ENCODE measurements at regions not wholly inside any gene's neighbourhood (a gene's known extent, or its start where the extent isn't known, plus 50 kb on each side); places are given as distances from the start of the nearest gene placed in this dataset.

DNA sequence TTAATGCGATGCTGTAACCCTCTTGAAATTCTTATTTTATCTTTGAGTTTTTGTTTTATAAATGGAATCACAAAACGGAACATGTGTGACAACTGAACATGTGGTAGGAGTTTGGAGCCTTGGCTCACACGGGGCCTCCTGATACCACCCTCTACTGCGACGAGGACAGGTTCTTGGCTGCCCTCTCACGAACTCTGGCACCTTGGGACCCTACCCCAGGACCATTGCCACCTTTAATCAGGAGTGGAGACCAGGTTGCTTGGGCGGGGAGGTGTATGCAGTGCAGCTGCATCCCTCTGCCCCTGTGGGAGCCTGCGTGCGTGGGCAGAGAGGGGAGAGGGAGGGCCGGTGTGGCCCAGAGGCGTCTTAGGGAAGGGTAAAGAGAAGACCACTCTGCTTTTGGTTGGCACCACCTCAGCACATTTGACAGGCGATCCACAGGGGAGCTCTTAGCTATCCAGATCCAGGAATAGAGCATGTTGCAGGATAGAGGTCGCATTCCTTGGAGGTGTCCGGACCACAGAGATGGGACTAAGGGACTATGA is 753.9 kb upstream of the PTPRD start:
- H3K9me3 ChIP-seq = no peaks in the 10 kb centered on the region
- DNase-seq (ENCODE audit: low read depth in 1 of 2, low spot score in 1 of 2) = no peak
- no peak overlapping the region for H3K4me2 ChIP-seq
- no peak overlapping the region for H3K4me3 ChIP-seq
- FAIRE-seq = no peak
- CTCF ChIA-PET = no interaction called here
- WGBS (ENCODE audit: missing lambda C conversion rate) = 10% methylated on average over 14 of the region's 14 CpGs
- no peaks in the 10 kb centered on the region for H3K4me1 ChIP-seq
- H3K27ac ChIP-seq = no peak overlapping the region
- no peak for ATAC-seq
- TF ChIP-seq KDM5A (IDR thresholded peaks at IDR 0.05) (no peak), RARB (CRISPR knock-in tag; IDR thresholded peaks at IDR 0.05) (no peak), MAFK (IDR thresholded peaks at IDR 0.05; ENCODE audit: partially characterized antibody) (no peak), NPAS2 (CRISPR knock-in tag; IDR thresholded peaks at IDR 0.05; ENCODE audit: borderline replicate concordance) (no peak)
- POLR2A ChIA-PET = no interaction called here

DNA sequence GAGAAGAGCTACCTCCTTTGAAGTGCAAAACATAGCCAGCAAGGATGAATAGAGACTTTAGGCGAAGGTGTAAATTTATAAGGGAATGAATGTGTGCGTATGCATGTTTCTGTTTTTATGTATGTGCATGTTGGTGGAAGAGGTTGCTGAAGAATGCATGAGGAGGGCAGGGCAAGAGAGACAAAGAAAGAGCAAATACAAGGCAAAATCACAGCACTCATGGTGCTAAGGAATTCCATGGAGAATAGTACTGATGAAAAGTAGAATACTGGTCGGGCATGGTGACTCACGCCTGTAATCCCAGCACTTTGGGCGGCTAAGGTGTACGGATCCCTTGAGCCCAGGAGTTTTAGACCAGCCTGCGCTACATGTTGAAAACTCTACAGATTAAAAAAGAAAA is 762.1 kb upstream of the PTPRD start:
- Histone ChIP-seq H3K4me1 (no peaks in the 10 kb centered on the region), H3K9me3 (0 out of 3 replicates have a peak, but pooled peaks cover 3% of the 10 kb centered on the region), H3K4me3 (no peak overlapping the region), H3K27ac (no peak overlapping the region), H3K4me2 (no peak overlapping the region)
- POLR2A ChIA-PET = no interaction called here
- CTCF ChIA-PET = no interaction called here
- no peak for DNase-seq (ENCODE audit: low read depth in 1 of 2, low spot score in 1 of 2)
- no peak for TF ChIP-seq HEYL (CRISPR knock-in tag; IDR thresholded peaks at IDR 0.05)
- TF ChIP-seq EHF (CRISPR knock-in tag; IDR thresholded peaks at IDR 0.05) = no peak
- no peak for TF ChIP-seq RCOR1 (IDR thresholded peaks at IDR 0.05; ENCODE audit: low read depth, low read length)
- TF ChIP-seq EHMT2 (IDR thresholded peaks at IDR 0.05; ENCODE audit: low read depth) = no peak
- TF ChIP-seq, protein P1, sequence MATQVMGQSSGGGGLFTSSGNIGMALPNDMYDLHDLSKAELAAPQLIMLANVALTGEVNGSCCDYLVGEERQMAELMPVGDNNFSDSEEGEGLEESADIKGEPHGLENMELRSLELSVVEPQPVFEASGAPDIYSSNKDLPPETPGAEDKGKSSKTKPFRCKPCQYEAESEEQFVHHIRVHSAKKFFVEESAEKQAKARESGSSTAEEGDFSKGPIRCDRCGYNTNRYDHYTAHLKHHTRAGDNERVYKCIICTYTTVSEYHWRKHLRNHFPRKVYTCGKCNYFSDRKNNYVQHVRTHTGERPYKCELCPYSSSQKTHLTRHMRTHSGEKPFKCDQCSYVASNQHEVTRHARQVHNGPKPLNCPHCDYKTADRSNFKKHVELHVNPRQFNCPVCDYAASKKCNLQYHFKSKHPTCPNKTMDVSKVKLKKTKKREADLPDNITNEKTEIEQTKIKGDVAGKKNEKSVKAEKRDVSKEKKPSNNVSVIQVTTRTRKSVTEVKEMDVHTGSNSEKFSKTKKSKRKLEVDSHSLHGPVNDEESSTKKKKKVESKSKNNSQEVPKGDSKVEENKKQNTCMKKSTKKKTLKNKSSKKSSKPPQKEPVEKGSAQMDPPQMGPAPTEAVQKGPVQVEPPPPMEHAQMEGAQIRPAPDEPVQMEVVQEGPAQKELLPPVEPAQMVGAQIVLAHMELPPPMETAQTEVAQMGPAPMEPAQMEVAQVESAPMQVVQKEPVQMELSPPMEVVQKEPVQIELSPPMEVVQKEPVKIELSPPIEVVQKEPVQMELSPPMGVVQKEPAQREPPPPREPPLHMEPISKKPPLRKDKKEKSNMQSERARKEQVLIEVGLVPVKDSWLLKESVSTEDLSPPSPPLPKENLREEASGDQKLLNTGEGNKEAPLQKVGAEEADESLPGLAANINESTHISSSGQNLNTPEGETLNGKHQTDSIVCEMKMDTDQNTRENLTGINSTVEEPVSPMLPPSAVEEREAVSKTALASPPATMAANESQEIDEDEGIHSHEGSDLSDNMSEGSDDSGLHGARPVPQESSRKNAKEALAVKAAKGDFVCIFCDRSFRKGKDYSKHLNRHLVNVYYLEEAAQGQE (IDR thresholded peaks at IDR 0.05) = no peak
- no peak for TF ChIP-seq KDM5A (IDR thresholded peaks at IDR 0.05)
- no peak for TF ChIP-seq FOSB (CRISPR knock-in tag; IDR thresholded peaks at IDR 0.05)
- no peak for ATAC-seq
- WGBS (ENCODE audit: missing lambda C conversion rate) = 26% methylated on average over 7 of the region's 7 CpGs
- FAIRE-seq = no peak

DNA sequence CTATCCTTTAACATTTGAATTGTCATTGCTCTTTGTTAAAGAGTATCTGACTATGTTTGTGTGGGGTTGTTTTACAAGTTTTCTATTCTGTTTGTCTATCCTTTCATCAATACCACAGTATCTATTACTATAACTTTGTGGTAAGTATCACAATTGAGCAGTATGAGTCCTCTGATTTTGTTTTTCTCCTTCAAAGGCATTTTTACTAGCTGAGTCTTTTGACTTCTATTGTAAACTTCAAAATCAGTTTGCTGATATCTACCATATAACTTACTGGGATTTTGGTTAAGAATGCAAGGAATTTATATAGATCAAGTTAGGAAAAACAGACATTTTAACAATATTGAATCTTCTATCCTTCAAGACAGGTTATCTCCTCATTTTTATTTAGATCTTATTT is 789.8 kb upstream of the PTPRD start:
- Histone ChIP-seq H3K4me2 (no peak overlapping the region), H3K9me3 (peaks cover 16% of the 10 kb centered on the region; the same call in 1 of the 3 replicates), H3K4me3 (no peak overlapping the region), H3K27ac (no peak overlapping the region), H3K4me1 (no peaks in the 10 kb centered on the region)
- FAIRE-seq (no peak), ATAC-seq (no peak), DNase-seq (ENCODE audit: low read depth in 1 of 2, low spot score in 1 of 2) (no peak)
- POLR2A ChIA-PET = no interaction called here
- TF ChIP-seq EHF (CRISPR knock-in tag; IDR thresholded peaks at IDR 0.05) (no peak), RFX5 (IDR thresholded peaks at IDR 0.05) (no peak), MAFK (IDR thresholded peaks at IDR 0.05; ENCODE audit: partially characterized antibody) (no peak), SMC3 (IDR thresholded peaks at IDR 0.05) (no peak), NFE2L2 (conservative IDR thresholded peaks at IDR 0.05; ENCODE audit: low read length) (no peak), FOSB (CRISPR knock-in tag; IDR thresholded peaks at IDR 0.05) (no peak), CHD2 (IDR thresholded peaks at IDR 0.05; ENCODE audit: low read length, partially characterized antibody) (no peak), RCOR1 (IDR thresholded peaks at IDR 0.05; ENCODE audit: low read depth, low read length) (no peak), SREBF2 (IDR thresholded peaks at IDR 0.05) (no peak), EP300 (IDR thresholded peaks at IDR 0.05) (no peak), ZFP36 (IDR thresholded peaks at IDR 0.05; ENCODE audit: borderline replicate concordance, partially characterized antibody) (no peak), EHMT2 (IDR thresholded peaks at IDR 0.05; ENCODE audit: low read depth) (no peak), HOXB13 (CRISPR knock-in tag; IDR thresholded peaks at IDR 0.05; ENCODE audit: low read depth) (no peak), HOXB5 (CRISPR knock-in tag; IDR thresholded peaks at IDR 0.05) (no peak)
- TF ChIP-seq, protein P2, sequence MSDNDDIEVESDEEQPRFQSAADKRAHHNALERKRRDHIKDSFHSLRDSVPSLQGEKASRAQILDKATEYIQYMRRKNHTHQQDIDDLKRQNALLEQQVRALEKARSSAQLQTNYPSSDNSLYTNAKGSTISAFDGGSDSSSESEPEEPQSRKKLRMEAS (IDR thresholded peaks at IDR 0.05) = no peak
- TF ChIP-seq, protein P3, sequence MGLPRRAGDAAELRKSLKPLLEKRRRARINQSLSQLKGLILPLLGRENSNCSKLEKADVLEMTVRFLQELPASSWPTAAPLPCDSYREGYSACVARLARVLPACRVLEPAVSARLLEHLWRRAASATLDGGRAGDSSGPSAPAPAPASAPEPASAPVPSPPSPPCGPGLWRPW (IDR thresholded peaks at IDR 0.05) = no peak
- TF ChIP-seq, protein P1 (IDR thresholded peaks at IDR 0.05) = no peak
- TF ChIP-seq, protein P4, sequence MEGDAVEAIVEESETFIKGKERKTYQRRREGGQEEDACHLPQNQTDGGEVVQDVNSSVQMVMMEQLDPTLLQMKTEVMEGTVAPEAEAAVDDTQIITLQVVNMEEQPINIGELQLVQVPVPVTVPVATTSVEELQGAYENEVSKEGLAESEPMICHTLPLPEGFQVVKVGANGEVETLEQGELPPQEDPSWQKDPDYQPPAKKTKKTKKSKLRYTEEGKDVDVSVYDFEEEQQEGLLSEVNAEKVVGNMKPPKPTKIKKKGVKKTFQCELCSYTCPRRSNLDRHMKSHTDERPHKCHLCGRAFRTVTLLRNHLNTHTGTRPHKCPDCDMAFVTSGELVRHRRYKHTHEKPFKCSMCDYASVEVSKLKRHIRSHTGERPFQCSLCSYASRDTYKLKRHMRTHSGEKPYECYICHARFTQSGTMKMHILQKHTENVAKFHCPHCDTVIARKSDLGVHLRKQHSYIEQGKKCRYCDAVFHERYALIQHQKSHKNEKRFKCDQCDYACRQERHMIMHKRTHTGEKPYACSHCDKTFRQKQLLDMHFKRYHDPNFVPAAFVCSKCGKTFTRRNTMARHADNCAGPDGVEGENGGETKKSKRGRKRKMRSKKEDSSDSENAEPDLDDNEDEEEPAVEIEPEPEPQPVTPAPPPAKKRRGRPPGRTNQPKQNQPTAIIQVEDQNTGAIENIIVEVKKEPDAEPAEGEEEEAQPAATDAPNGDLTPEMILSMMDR (IDR thresholded peaks at IDR 0.05) = no peak
- TF ChIP-seq, protein P5, sequence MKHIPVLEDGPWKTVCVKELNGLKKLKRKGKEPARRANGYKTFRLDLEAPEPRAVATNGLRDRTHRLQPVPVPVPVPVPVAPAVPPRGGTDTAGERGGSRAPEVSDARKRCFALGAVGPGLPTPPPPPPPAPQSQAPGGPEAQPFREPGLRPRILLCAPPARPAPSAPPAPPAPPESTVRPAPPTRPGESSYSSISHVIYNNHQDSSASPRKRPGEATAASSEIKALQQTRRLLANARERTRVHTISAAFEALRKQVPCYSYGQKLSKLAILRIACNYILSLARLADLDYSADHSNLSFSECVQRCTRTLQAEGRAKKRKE (CRISPR knock-in tag; IDR thresholded peaks at IDR 0.05; ENCODE audit: low read depth) = no peak
- CTCF ChIA-PET = no interaction called here

All from A549 (cell line).